ENCODE measurements at regions not wholly inside any gene's neighbourhood (a gene's known extent, or its start where the extent isn't known, plus 50 kb on each side); places are given as distances from the start of the nearest gene placed in this dataset.

GRCh38 chr2:172251231-172251630 lies 148.5 kb upstream of the DLX2 start:
- TF ChIP-seq YY1 (IDR thresholded peaks at IDR 0.05; ENCODE audit: insufficient read depth, insufficient read length) (no peak), SUZ12 (IDR thresholded peaks at IDR 0.05; ENCODE audit: extremely low read depth, insufficient read depth, insufficient read length) (no peak), ZNF274 (IDR thresholded peaks at IDR 0.05; ENCODE audit: low read depth, low read length) (no peak)

All from NT2/D1 (cell line).